GM20431 (cell line): ENCODE measurements at regions not wholly inside any gene's neighbourhood (a gene's known extent, or its start where the extent isn't known, plus 50 kb on each side); places are given as distances from the start of the nearest gene placed in this dataset.
"Not testable (repeated sequence)": the region's sequence is repeated elsewhere in the genome, so short reads cannot be mapped to it uniquely, and the experiment has no call there.

ENCODE experiments used
- in situ Hi-C: fragments of 300-500 bp; cut with MseI, MboI; formaldehyde crosslinking; loops from one replicate; pipeline ENCODE4 v1.15.0; 2020; ENCODE audit warnings: low sequenced_read_pairs; ENCODE audit not compliant: unreplicated experiment

GRCh38 chr2:219724628-219725027 lies 97.2 kb downstream of the SLC4A3 start:
- in situ Hi-C loops = loop anchor here (25.0 kb wide), 1 partner anchor 288 kb away; no protein-coding TSS in a partner anchor

- in situ Hi-C loops = loop anchor here (25.0 kb wide), 1 partner anchor 285 kb away; no protein-coding TSS in a partner anchor
Observed at GRCh38 chr2:219726916-219727315, 99.5 kb downstream of the SLC4A3 start.

- in situ Hi-C loops = loop anchor here (25.0 kb wide), 1 partner anchor 284 kb away; no protein-coding TSS in a partner anchor
Observed at GRCh38 chr2:219727771-219728429, 100.5 kb downstream of the SLC4A3 start.

GRCh38 chr2:219728991-219729487 lies 101.6 kb downstream of the SLC4A3 start:
- in situ Hi-C loops = loop anchor here (25.0 kb wide), 1 partner anchor 283 kb away; no protein-coding TSS in a partner anchor

GRCh38 chr2:219731173-219731572 lies 103.7 kb downstream of the SLC4A3 start:
- in situ Hi-C loops = loop anchor here (25.0 kb wide), 1 partner anchor 281 kb away; no protein-coding TSS in a partner anchor

- in situ Hi-C loops = loop anchor here (25.0 kb wide), 1 partner anchor 279 kb away; no protein-coding TSS in a partner anchor
Observed at GRCh38 chr2:219733106-219733505, 105.7 kb downstream of the SLC4A3 start.

- in situ Hi-C loops = loop anchor here (25.0 kb wide), 1 partner anchor 279 kb away; no protein-coding TSS in a partner anchor
Observed at GRCh38 chr2:219733746-219734145, 106.3 kb downstream of the SLC4A3 start.

- in situ Hi-C loops = loop anchor here (25.0 kb wide), 1 partner anchor 276 kb away; no protein-coding TSS in a partner anchor
Observed at GRCh38 chr2:219736209-219736608, 108.8 kb downstream of the SLC4A3 start.

GRCh38 chr2:219737270-219737691 lies 109.9 kb downstream of the SLC4A3 start:
- in situ Hi-C loops = loop anchor here (25.0 kb wide), 1 partner anchor 275 kb away; no protein-coding TSS in a partner anchor

- in situ Hi-C loops = loop anchor here (25.0 kb wide), 1 partner anchor 273 kb away; no protein-coding TSS in a partner anchor
Observed at GRCh38 chr2:219739066-219739465, 111.6 kb downstream of the SLC4A3 start.

- in situ Hi-C loops = loop anchor here (25.0 kb wide), 1 partner anchor 272 kb away; no protein-coding TSS in a partner anchor
Observed at GRCh38 chr2:219739866-219740440, 112.5 kb downstream of the SLC4A3 start.

- in situ Hi-C loops = loop anchor here (25.0 kb wide), 1 partner anchor 269 kb away; no protein-coding TSS in a partner anchor
Observed at GRCh38 chr2:219743548-219743947, 116.1 kb downstream of the SLC4A3 start.

- in situ Hi-C loops = loop anchor here (25.0 kb wide), 1 partner anchor 268 kb away; no protein-coding TSS in a partner anchor
Observed at GRCh38 chr2:219744066-219744465, 116.6 kb downstream of the SLC4A3 start.

GRCh38 chr2:219744600-219744999 lies 117.2 kb downstream of the SLC4A3 start:
- in situ Hi-C loops = loop anchor here (25.0 kb wide), 1 partner anchor 268 kb away; no protein-coding TSS in a partner anchor

- in situ Hi-C loops = loop anchor here (25.0 kb wide), 1 partner anchor 265 kb away; no protein-coding TSS in a partner anchor
Observed at GRCh38 chr2:219747637-219748036, 120.2 kb downstream of the SLC4A3 start.

- in situ Hi-C loops = loop anchor here (25.0 kb wide), 1 partner anchor 263 kb away; no protein-coding TSS in a partner anchor
Observed at GRCh38 chr2:219748671-219749570, 121.5 kb downstream of the SLC4A3 start.

- in situ Hi-C loops = not testable (repeated sequence)
Observed at GRCh38 chr2:219751121-219751520, 123.7 kb downstream of the SLC4A3 start.

- in situ Hi-C loops = no loop called here
Observed at GRCh38 chr2:219752726-219753125, 125.3 kb downstream of the SLC4A3 start.

- in situ Hi-C loops = no loop called here
Observed at GRCh38 chr2:219758907-219759680, 131.7 kb downstream of the SLC4A3 start.
